H1 (cell line): ENCODE measurements at regions not wholly inside any gene's neighbourhood (a gene's known extent, or its start where the extent isn't known, plus 50 kb on each side); places are given as distances from the start of the nearest gene placed in this dataset.

Experiments
- CTCF ChIA-PET: fragments of 300-600 bp; sonication (Branson Sonifier 250); formaldehyde crosslinking; loops from one replicate; lab custom pipeline; 2021; ENCODE audit not compliant: partially characterized antibody; lab: Charles Lee
- POLR2A ChIA-PET: fragments of 300-600 bp; sonication (Branson Sonifier 250); formaldehyde crosslinking; loops from one replicate; lab custom pipeline; 2021; ENCODE audit warnings: inconsistent platforms; ENCODE audit not compliant: partially characterized antibody; lab: Charles Lee
- DNase-seq, 2 experiments: peaks; one replicate each; pipeline versions ENCODE4 v3.0.0 to v3.0.0-alpha.2; 2010 to 2022; ENCODE audit warnings: low spot score in 2 of 2, low read depth in 1 of 2, mixed read lengths in 1 of 2
- FAIRE-seq: peaks from 2 replicates; lab custom pipeline; 2011; peaks lifted over from hg19 to GRCh38; lab: Jason Lieb, UNC
- H2AFZ ChIP-seq: 2 replicates; pipeline ENCODE4 v1.8.1; 2012; ENCODE audit warnings: low read length, inconsistent platforms
- H2AK5ac ChIP-seq: 2 replicates; pipeline ENCODE4 v1.6.1; 2013; ENCODE audit warnings: low read depth, low read length
- H2BK120ac ChIP-seq: replicated peaks from 2 replicates; pipeline ENCODE3; 2013; ENCODE audit warnings: low read depth, low read length, inconsistent platforms
- H2BK12ac ChIP-seq: 2 replicates; pipeline ENCODE4 v1.6.1; 2013; ENCODE audit warnings: low read depth, low read length
- H2BK15ac ChIP-seq: 2 replicates; pipeline ENCODE4 v1.6.1; 2013; ENCODE audit warnings: low read length
- H2BK20ac ChIP-seq: 2 replicates; pipeline ENCODE4 v1.6.1; 2013; ENCODE audit warnings: low read length
- H2BK5ac ChIP-seq: 2 replicates; pipeline ENCODE4 v1.6.1; 2013; ENCODE audit warnings: low read depth, low read length
- H3K14ac ChIP-seq: 2 replicates; pipeline ENCODE4 v1.6.1; 2013; ENCODE audit warnings: inconsistent platforms; ENCODE audit not compliant: insufficient read length
- H3K18ac ChIP-seq: 2 replicates; pipeline ENCODE4 v1.6.1; 2013; ENCODE audit warnings: low read length; ENCODE audit errors: extremely low read depth
- H3K23ac ChIP-seq: 2 replicates; pipeline ENCODE4 v1.6.1; 2013; ENCODE audit warnings: inconsistent platforms; ENCODE audit not compliant: insufficient read length
- H3K23me2 ChIP-seq: 2 replicates; pipeline ENCODE4 v1.6.1; 2013; ENCODE audit warnings: low read depth, low read length
- H3K27ac ChIP-seq: 2 replicates; pipeline ENCODE4 v1.6.1; 2011; ENCODE audit warnings: low read depth, low read length, inconsistent platforms
- H3K27me3 ChIP-seq, 4 experiments: replicated peaks in 1 of 4; 1 replicate in 1 of 4; 2 replicates in 3 of 4; pipeline versions ENCODE4 v1.6.1 to v1.8.1; 2011 to 2013; ENCODE audit warnings: low read length in 3 of 4, mild to moderate bottlenecking in 3 of 4, inconsistent platforms in 2 of 4, mixed read lengths in 2 of 4, moderate library complexity in 1 of 4; ENCODE audit not compliant: control insufficient read depth in 3 of 4, insufficient read depth in 3 of 4; ENCODE audit errors: extremely low read depth in 1 of 4
- H3K36me3 ChIP-seq, 4 experiments: 2 replicates each; pipeline versions ENCODE4 v1.6.1 to v1.8.1; 2011 to 2013; ENCODE audit warnings: mild to moderate bottlenecking in 4 of 4, low read length in 3 of 4, moderate library complexity in 2 of 4, control low read depth in 1 of 4, inconsistent platforms in 1 of 4; ENCODE audit not compliant: insufficient read depth in 4 of 4, control insufficient read depth in 2 of 4
- H3K4ac ChIP-seq: replicated peaks from 2 replicates; pipeline ENCODE3; 2013; ENCODE audit warnings: low read length, low read depth, mixed read lengths, inconsistent platforms; ENCODE audit not compliant: insufficient read length
- H3K4me1 ChIP-seq, 4 experiments: replicated peaks in 1 of 4; 1 replicate in 1 of 4; 2 replicates in 3 of 4; pipeline versions ENCODE4 v1.6.1 to v1.8.1; 2011 to 2013; ENCODE audit warnings: low read length in 3 of 4, inconsistent platforms in 2 of 4, mixed read lengths in 1 of 4; ENCODE audit not compliant: insufficient read depth in 4 of 4, control insufficient read depth in 3 of 4
- H3K4me2 ChIP-seq, 2 experiments: 2 replicates each; pipeline versions ENCODE4 v1.6.1 to v1.8.1; 2011 to 2013; ENCODE audit warnings: low read depth in 2 of 2, low read length in 2 of 2, control low read depth in 1 of 2, inconsistent platforms in 1 of 2, mild to moderate bottlenecking in 1 of 2; ENCODE audit not compliant: insufficient read depth in 1 of 2
- H3K4me3 ChIP-seq, 4 experiments: fragments of 200-600, 300-600 bp in 1 of 4; sonication (generic), shearing (Covaris generic), sonication (Bioruptor Twin) in 1 of 4; 2 replicates each; pipeline versions ENCODE4 v1.5.1 to v1.8.1; 2011 to 2016; ENCODE audit warnings: low read length in 4 of 4, low read depth in 3 of 4, control low read depth in 2 of 4, inconsistent platforms in 2 of 4, mild to moderate bottlenecking in 2 of 4, mixed read lengths in 1 of 4, moderate library complexity in 1 of 4; ENCODE audit not compliant: insufficient read depth in 2 of 4; ENCODE audit errors: extremely low read depth in 1 of 4
- H3K56ac ChIP-seq: replicated peaks from 2 replicates; pipeline ENCODE3; 2013; ENCODE audit warnings: low read depth, mild to moderate bottlenecking, mixed read lengths, low read length, inconsistent platforms; ENCODE audit not compliant: insufficient read length
- H3K79me1 ChIP-seq: 2 replicates; pipeline ENCODE4 v1.6.1; 2013; ENCODE audit warnings: low read depth, low read length, control low read depth
- H3K79me2 ChIP-seq, 2 experiments: 2 replicates each; pipeline versions ENCODE4 v1.6.1 to v1.8.1; 2012 to 2013; ENCODE audit warnings: low read length in 2 of 2, mild to moderate bottlenecking in 2 of 2, inconsistent platforms in 1 of 2; ENCODE audit not compliant: insufficient read depth in 2 of 2, control insufficient read depth in 1 of 2
- H3K9ac ChIP-seq, 4 experiments: replicated peaks in 1 of 4; 1 replicate in 1 of 4; 2 replicates in 3 of 4; pipeline versions ENCODE4 v1.6.1 to v1.8.1; 2011 to 2013; ENCODE audit warnings: low read depth in 3 of 4, low read length in 3 of 4, control low read depth in 2 of 4, mild to moderate bottlenecking in 2 of 4, moderate library complexity in 2 of 4, inconsistent platforms in 1 of 4; ENCODE audit errors: extremely low read depth in 1 of 4
- H3K9me3 ChIP-seq, 2 experiments: 2 replicates each; pipeline versions ENCODE4 v1.6.1 to v1.8.1; 2012 to 2013; ENCODE audit warnings: mild to moderate bottlenecking in 2 of 2, moderate library complexity in 2 of 2, control low read depth in 1 of 2, inconsistent platforms in 1 of 2, low read depth in 1 of 2, low read length in 1 of 2, mixed read lengths in 1 of 2; ENCODE audit not compliant: insufficient read depth in 2 of 2
- H4K20me1 ChIP-seq, 2 experiments: replicated peaks in 1 of 2; 2 replicates each; pipeline versions ENCODE3 to v1.8.1; 2011 to 2013; ENCODE audit warnings: inconsistent platforms in 2 of 2, low read length in 2 of 2, mild to moderate bottlenecking in 1 of 2; ENCODE audit not compliant: insufficient read depth in 2 of 2, control insufficient read depth in 1 of 2
- H4K5ac ChIP-seq: 2 replicates; pipeline ENCODE4 v1.6.1; 2013; ENCODE audit warnings: low read length, low read depth, mixed read lengths, inconsistent platforms; ENCODE audit not compliant: insufficient read length
- H4K8ac ChIP-seq: 2 replicates; pipeline ENCODE4 v1.8.0; 2013; ENCODE audit warnings: mild to moderate bottlenecking, moderate library complexity, low read length, inconsistent platforms; ENCODE audit not compliant: insufficient read depth; ENCODE audit errors: extremely low read depth
- H4K91ac ChIP-seq: replicated peaks from 2 replicates; pipeline ENCODE3; 2013; ENCODE audit warnings: low read length, mixed read lengths, inconsistent platforms; ENCODE audit not compliant: insufficient read length
- CBX5 ChIP-seq: fragments of 300-800, 300-1000 bp; sonication (generic); IDR thresholded peaks from 2 replicates; pipeline ENCODE4 v1.7.1; 2016; ENCODE audit warnings: antibody characterized with exemption, low read length, low read depth
- CTBP2 ChIP-seq: IDR thresholded peaks from 2 replicates; pipeline ENCODE4 v1.7.0; 2011; ENCODE audit warnings: borderline replicate concordance, mild to moderate bottlenecking, moderate library complexity, mixed read lengths, low read length; ENCODE audit not compliant: insufficient read depth, insufficient read length
- EP300 ChIP-seq, 2 experiments: IDR thresholded peaks; 1 replicate in 1 of 2; 2 replicates in 1 of 2; pipeline ENCODE4 v1.6.1; 2011 to 2012; ENCODE audit warnings: low read depth in 2 of 2, low read length in 2 of 2, mild to moderate bottlenecking in 2 of 2, borderline replicate concordance in 1 of 2, inconsistent platforms in 1 of 2, moderate library complexity in 1 of 2
- FOSL1 ChIP-seq: IDR thresholded peaks from 2 replicates; pipeline ENCODE4 v1.6.1; 2011; ENCODE audit warnings: mild to moderate bottlenecking, low read depth, low read length, moderate library complexity; ENCODE audit not compliant: insufficient read depth
- GABPA ChIP-seq: IDR thresholded peaks from 2 replicates; pipeline ENCODE4 v1.6.1; 2011; ENCODE audit warnings: mild to moderate bottlenecking, low read length, moderate library complexity, borderline replicate concordance; ENCODE audit not compliant: insufficient read depth
- KDM4A ChIP-seq: IDR thresholded peaks from one replicate; pipeline ENCODE4 v1.7.1; 2012; ENCODE audit warnings: low read depth, mild to moderate bottlenecking, moderate library complexity, low read length, inconsistent platforms; ENCODE audit not compliant: severe bottlenecking
- NRF1 ChIP-seq: IDR thresholded peaks from 2 replicates; pipeline ENCODE4 v1.6.1; 2011; ENCODE audit warnings: mild to moderate bottlenecking, low read depth, low read length, improper control_type of control experiment
- POU5F1 ChIP-seq: IDR thresholded peaks from 2 replicates; pipeline ENCODE4 v1.6.1; 2011; ENCODE audit warnings: low read depth, mild to moderate bottlenecking, low read length, moderate library complexity
- SIN3A ChIP-seq, 2 experiments: IDR thresholded peaks in 1 of 2; conservative IDR thresholded peaks in 1 of 2; 2 replicates each; pipeline ENCODE4 v1.6.1; 2011 to 2012; ENCODE audit warnings: low read length in 2 of 2, improper control_type of control experiment in 1 of 2, low read depth in 1 of 2, mild to moderate bottlenecking in 1 of 2
- SP1 ChIP-seq: IDR thresholded peaks from 2 replicates; pipeline ENCODE4 v1.6.1; 2011; ENCODE audit warnings: low read depth, low read length
- SP2 ChIP-seq: IDR thresholded peaks from 2 replicates; pipeline ENCODE4 v1.6.1; 2012; ENCODE audit warnings: mild to moderate bottlenecking, low read length, inconsistent platforms
- SP4 ChIP-seq: IDR thresholded peaks from 2 replicates; pipeline ENCODE4 v1.6.1; 2012; ENCODE audit warnings: low read length, inconsistent platforms
- TAF7 ChIP-seq: optimal IDR thresholded peaks from 2 replicates; pipeline ENCODE3; 2011; ENCODE audit warnings: low read depth, mild to moderate bottlenecking, inconsistent platforms, low read length, moderate library complexity, borderline replicate concordance
- WGBS, 2 experiments: shearing (Covaris generic) in 1 of 2; methylation state at CpG; one replicate each; pipeline versions ENCODE4 v1.1.6 to v1.1.7; 2013 to 2015; ENCODE audit warnings: low lambda C conversion rate in 2 of 2, mixed read lengths in 2 of 2, inconsistent platforms in 1 of 2, low coverage in 1 of 2, missing lambda C conversion rate in 1 of 2; ENCODE audit not compliant: insufficient replicate concordance in 2 of 2, insufficient coverage in 1 of 2, insufficient read length in 1 of 2; ENCODE audit errors: extremely low coverage in 1 of 2, missing lambda C conversion rate in 1 of 2; 5-methylcytosine and 5-hydroxymethylcytosine counted together

DNA sequence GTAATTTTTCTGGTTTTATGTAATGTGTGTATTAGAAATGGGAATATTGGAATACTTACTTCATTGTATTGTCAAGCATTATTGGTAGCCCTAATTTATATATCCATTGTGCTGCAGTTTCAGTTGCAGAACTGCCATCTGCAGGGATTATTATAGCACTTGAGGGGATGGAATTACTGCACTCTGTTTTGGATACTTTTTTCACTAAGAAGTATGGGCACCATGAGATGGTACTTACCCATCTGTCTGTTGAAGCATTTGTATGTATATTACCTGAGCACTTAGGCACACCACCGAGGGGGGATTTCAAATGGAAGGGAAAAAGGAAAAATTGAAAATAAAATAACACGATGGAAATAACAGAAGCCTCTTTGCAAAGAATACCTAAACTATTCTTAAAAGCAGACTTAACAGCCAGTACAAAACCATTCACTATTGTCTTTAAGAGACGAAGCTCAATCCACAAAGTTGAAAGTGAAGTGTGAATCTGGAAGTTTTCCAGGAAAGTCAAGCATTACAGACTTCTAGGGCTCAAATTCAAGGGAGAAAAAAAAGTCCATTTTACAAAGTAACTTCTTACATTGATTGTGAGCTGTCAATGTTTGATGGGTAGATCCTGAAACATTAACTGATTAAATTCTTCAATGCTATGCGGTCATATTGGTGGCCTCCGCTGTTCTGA lies 318.7 kb downstream of the SOX4 start:
- WGBS, 2 experiments = 85% methylated on average over 5 of the region's 5 CpGs; no CpG with 5 or more reads in 1 of the 2 experiments
- ChIA-PET POLR2A (interaction anchor here (1.4 kb wide), 2 partner anchors 10 to 318 kb away, joined by 3 to 4 read pairs; no protein-coding TSS in a partner anchor), CTCF (interaction anchor here (1.8 kb wide), 1 partner anchor 37 kb away, joined by 6 read pairs; no protein-coding TSS in a partner anchor)
- no peak for TF ChIP-seq TAF7
- TF ChIP-seq NRF1 = no peak
- TF ChIP-seq EP300 (IDR thresholded peaks at IDR 0.05; ENCODE audit: borderline replicate concordance in 1 of 2, low read depth in 2 of 2, low read length in 2 of 2) = no peak
- TF ChIP-seq SP2 = no peak
- TF ChIP-seq SIN3A (conservative IDR thresholded peaks at IDR 0.05 in 1 of 2, IDR thresholded peaks at IDR 0.05 in 1 of 2; ENCODE audit: low read depth in 1 of 2, low read length in 2 of 2) = no peak
- TF ChIP-seq SP4 = no peak
- TF ChIP-seq CBX5 = no peak
- no peak for TF ChIP-seq SP1
- TF ChIP-seq FOSL1 = no peak
- TF ChIP-seq GABPA = no peak
- TF ChIP-seq POU5F1 = no peak
- TF ChIP-seq CTBP2 = no peak
- TF ChIP-seq KDM4A = no peak

More for the DNA sequence above, 318.7 kb downstream of the SOX4 start:
- Histone ChIP-seq H4K20me1 (no peaks in the 10 kb centered on the region), H2BK15ac (no peak overlapping the region), H3K79me1 (0 out of 2 replicates have a peak, but pooled peaks cover 2% of the 10 kb centered on the region), H2BK5ac (no peak overlapping the region), H3K9ac (no peak overlapping the region), H3K4ac (no peak overlapping the region), H2AFZ (no peak overlapping the region), H3K14ac (no peak overlapping the region), H3K36me3 (peaks cover 0 to 8% (median 0%) of the 10 kb centered on the region in 4 experiments; a peak in 2 of 8 replicates), H3K56ac (no peak overlapping the region), H3K4me2 (no peak overlapping the region), H3K23me2 (no peaks in the 10 kb centered on the region), H2AK5ac (no peak overlapping the region), H3K27me3 (no peaks in the 10 kb centered on the region), H2BK120ac (no peak overlapping the region), H4K8ac (no peak overlapping the region), H3K9me3 (no peaks in the 10 kb centered on the region), H4K91ac (no peak overlapping the region), H3K27ac (no peak overlapping the region), H3K4me1 (peaks cover 0 to 6% (median 5%) of the 10 kb centered on the region in 4 experiments; a peak in 4 of 7 replicates), H2BK20ac (no peak overlapping the region), H3K4me3 (no peak overlapping the region), H2BK12ac (no peak overlapping the region), H3K79me2 (peaks cover 0 to 45% of the 10 kb centered on the region in 2 experiments; a peak in 2 of 4 replicates), H4K5ac (no peak overlapping the region), H3K23ac (no peak overlapping the region), H3K18ac (no peak overlapping the region)
- no peak for DNase-seq
- no peak for FAIRE-seq
